ENCODE measurements at regions not wholly inside any gene's neighbourhood (a gene's known extent, or its start where the extent isn't known, plus 50 kb on each side); places are given as distances from the start of the nearest gene placed in this dataset.

GRCh38 chr4:28177641-28178040 is 1317.0 kb downstream of the STIM2 start:
- Histone ChIP-seq H3K27me3 (replicated peaks in 1 of 2; ENCODE audit: control insufficient read depth in 2 of 2, insufficient read depth in 2 of 2, low read length in 1 of 2) (no peaks in the 10 kb centered on the region), H3K79me2 (ENCODE audit: control insufficient read depth, insufficient read depth, low read length) (no peaks in the 10 kb centered on the region), H3K36me3 (ENCODE audit: control insufficient read depth in 2 of 2, insufficient read depth in 2 of 2, low read length in 1 of 2) (no peaks in the 10 kb centered on the region), H3K9me3 (replicated peaks; ENCODE audit: control insufficient read depth, insufficient read depth, low read length) (no peaks in the 10 kb centered on the region), H4K20me1 (ENCODE audit: control insufficient read depth, insufficient read depth) (no peaks in the 10 kb centered on the region), H3K4me3 (no peak overlapping the region), H3K4me1 (ENCODE audit: control insufficient read depth, insufficient read depth, low read length) (no peaks in the 10 kb centered on the region), H3K9ac (ENCODE audit: control insufficient read depth, insufficient read depth, low read length) (no peak overlapping the region), H2AFZ (ENCODE audit: control insufficient read depth, low read depth, low read length) (no peak overlapping the region), H3K4me2 (ENCODE audit: control insufficient read depth, insufficient read depth) (no peak overlapping the region), H3K27ac (ENCODE audit: control insufficient read depth, insufficient read depth) (no peak overlapping the region)
- intact Hi-C loops (cut with micrococcal nuclease; ENCODE audit: unreplicated experiment) (no loop called here), in situ Hi-C loops (cut with MboI) (no loop called here)
- ATAC-seq (no peak), FAIRE-seq (no peak), DNase-seq (ENCODE audit: low read depth, low spot score) (no peak)
- no TSS peak for BruUV-seq (replicated peaks)
- SMC1A ChIA-PET (ENCODE audit: uncharacterized antibody, unreplicated experiment), result no interaction called here
- CTCF ChIA-PET, result no interaction called here
- RAD21 ChIA-PET (ENCODE audit: unreplicated experiment), result no interaction called here
- POLR2A ChIA-PET, result no interaction called here
- TF ChIP-seq RAD21 (IDR thresholded peaks at IDR 0.05; ENCODE audit: insufficient read depth, low read depth, low read length), result no peak
- no peak for TF ChIP-seq NFYA (IDR thresholded peaks at IDR 0.05; ENCODE audit: borderline replicate concordance, low read depth, low read length)
- no peak for TF ChIP-seq CEBPZ (IDR thresholded peaks at IDR 0.05; ENCODE audit: low read depth, low read length)
- no peak for TF ChIP-seq ZNF384 (IDR thresholded peaks at IDR 0.05; ENCODE audit: borderline replicate concordance, low read depth, low read length)
- TF ChIP-seq JUND (IDR thresholded peaks at IDR 0.05; ENCODE audit: low read depth, low read length), result no peak
- no peak for TF ChIP-seq CREB1 (IDR thresholded peaks at IDR 0.05; ENCODE audit: low read depth)
- TF ChIP-seq NFYB (IDR thresholded peaks at IDR 0.05; ENCODE audit: insufficient read depth, low read depth, low read length), result no peak
- TF ChIP-seq CBFB (IDR thresholded peaks at IDR 0.05; ENCODE audit: low read depth), result no peak
- TF ChIP-seq DPF2 (IDR thresholded peaks at IDR 0.05), result no peak
- TF ChIP-seq FOXM1 (IDR thresholded peaks at IDR 0.05; ENCODE audit: low read depth, low read length), result no peak
- TF ChIP-seq ASH2L (IDR thresholded peaks at IDR 0.05; ENCODE audit: borderline replicate concordance, low read depth), result no peak
- no peak for TF ChIP-seq E2F4 (IDR thresholded peaks at IDR 0.05; ENCODE audit: low read depth, low read length)
- TF ChIP-seq NFIC (IDR thresholded peaks at IDR 0.05; ENCODE audit: low read depth, low read length), result no peak
- TF ChIP-seq CHD2 (IDR thresholded peaks at IDR 0.05; ENCODE audit: borderline replicate concordance, low read depth, low read length), result no peak
- TF ChIP-seq HSF1 (IDR thresholded peaks at IDR 0.05; ENCODE audit: low read depth, low read length), result no peak
- no peak for TF ChIP-seq SREBF2 (IDR thresholded peaks at IDR 0.05; ENCODE audit: low read length)
- no peak for TF ChIP-seq TBL1XR1 (IDR thresholded peaks at IDR 0.05; ENCODE audit: low read depth, low read length)
- no peak for TF ChIP-seq RCOR1 (conservative IDR thresholded peaks at IDR 0.05; ENCODE audit: low read depth, low read length)
- no peak for TF ChIP-seq BCLAF1 (IDR thresholded peaks at IDR 0.05)

All from GM12878 (cell line).